Lower lobe of right lung (tissue), 2 donors: ENCODE measurements at regions not wholly inside any gene's neighbourhood (a gene's known extent, or its start where the extent isn't known, plus 50 kb on each side); places are given as distances from the start of the nearest gene placed in this dataset.
"Not testable (repeated sequence)": the region's sequence is repeated elsewhere in the genome, so short reads cannot be mapped to it uniquely, and the experiment has no call there.

Source experiments
- ATAC-seq, 2 donors: fragments of 200-7000 bp; cut with Tn5 transposase; one replicate each; pipeline ENCODE4 v1.9.1; 2020 to 2022; ENCODE audit warnings: mild to moderate bottlenecking in 2 of 2, moderate library complexity in 2 of 2
- DNase-seq: peaks from one replicate; pipeline ENCODE4 v3.0.0-alpha.2; 2020
- H3K27ac ChIP-seq: fragments of 200-600 bp; one replicate; pipeline ENCODE4 v1.8.0; 2022
- H3K27me3 ChIP-seq: fragments of 200-600 bp; one replicate; pipeline ENCODE4 v1.8.0; 2022; ENCODE audit warnings: low read depth
- H3K36me3 ChIP-seq: fragments of 200-600 bp; one replicate; pipeline ENCODE4 v1.8.0; 2022; ENCODE audit warnings: mild to moderate bottlenecking
- H3K4me1 ChIP-seq: fragments of 200-600 bp; one replicate; pipeline ENCODE4 v1.8.0; 2022
- H3K4me3 ChIP-seq: fragments of 200-600 bp; one replicate; pipeline ENCODE4 v1.8.0; 2022; ENCODE audit warnings: mild to moderate bottlenecking
- H3K9me3 ChIP-seq: fragments of 200-600 bp; one replicate; pipeline ENCODE4 v1.8.0; 2022
- intact Hi-C: fragments of 100-400 bp; cut with DNase I; formaldehyde crosslinking; loops from one replicate; pipeline ENCODE4 v1.11.0; 2022
- TF ChIP-seq, protein P1 (sequence below): fragments of 200-600 bp; IDR thresholded peaks from one replicate; pipeline ENCODE4 v1.8.0; 2022; ENCODE audit warnings: antibody characterized with exemption, mild to moderate bottlenecking
- donor health status: DM: no; HTN: yes; CAD: no; lungs with severe emphysema.

- TF ChIP-seq, protein P1, sequence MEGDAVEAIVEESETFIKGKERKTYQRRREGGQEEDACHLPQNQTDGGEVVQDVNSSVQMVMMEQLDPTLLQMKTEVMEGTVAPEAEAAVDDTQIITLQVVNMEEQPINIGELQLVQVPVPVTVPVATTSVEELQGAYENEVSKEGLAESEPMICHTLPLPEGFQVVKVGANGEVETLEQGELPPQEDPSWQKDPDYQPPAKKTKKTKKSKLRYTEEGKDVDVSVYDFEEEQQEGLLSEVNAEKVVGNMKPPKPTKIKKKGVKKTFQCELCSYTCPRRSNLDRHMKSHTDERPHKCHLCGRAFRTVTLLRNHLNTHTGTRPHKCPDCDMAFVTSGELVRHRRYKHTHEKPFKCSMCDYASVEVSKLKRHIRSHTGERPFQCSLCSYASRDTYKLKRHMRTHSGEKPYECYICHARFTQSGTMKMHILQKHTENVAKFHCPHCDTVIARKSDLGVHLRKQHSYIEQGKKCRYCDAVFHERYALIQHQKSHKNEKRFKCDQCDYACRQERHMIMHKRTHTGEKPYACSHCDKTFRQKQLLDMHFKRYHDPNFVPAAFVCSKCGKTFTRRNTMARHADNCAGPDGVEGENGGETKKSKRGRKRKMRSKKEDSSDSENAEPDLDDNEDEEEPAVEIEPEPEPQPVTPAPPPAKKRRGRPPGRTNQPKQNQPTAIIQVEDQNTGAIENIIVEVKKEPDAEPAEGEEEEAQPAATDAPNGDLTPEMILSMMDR: no peak
- H3K9me3 ChIP-seq: no peaks in the 10 kb centered on the region
- ATAC-seq (no peak), DNase-seq (no peak)
- H3K27me3 ChIP-seq: no peaks in the 10 kb centered on the region
- H3K27ac ChIP-seq: no peak overlapping the region
- H3K36me3 ChIP-seq: no peaks in the 10 kb centered on the region
- no peak overlapping the region for H3K4me3 ChIP-seq
- H3K4me1 ChIP-seq: no peaks in the 10 kb centered on the region
- intact Hi-C loops: no loop called here
Measured at GRCh38 chrX:73963682-73964081, 111.2 kb upstream of the XIST start.

DNA sequence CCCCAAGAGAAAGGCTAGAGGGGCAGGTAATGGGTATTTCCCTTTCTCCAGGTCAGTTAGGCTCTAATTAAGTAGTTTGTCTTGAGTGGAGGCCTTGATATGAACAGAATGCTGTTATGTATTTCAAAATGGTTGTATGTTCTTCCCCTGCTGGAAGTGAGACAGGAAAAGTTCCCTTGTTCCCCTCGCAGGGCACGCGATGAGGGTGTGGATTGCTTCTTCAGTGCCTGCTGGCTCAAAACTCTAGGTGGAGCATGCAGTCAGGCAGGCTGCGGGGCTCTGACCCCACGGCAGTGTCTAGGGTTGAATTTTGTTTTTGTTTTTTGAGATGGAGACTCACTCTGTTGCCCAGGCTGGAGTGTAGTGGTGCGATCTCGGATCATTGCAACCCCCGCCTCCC lies 110.4 kb upstream of the XIST start:
- H3K36me3 ChIP-seq: no peaks in the 10 kb centered on the region
- no peaks in the 10 kb centered on the region for H3K4me1 ChIP-seq
- no peak overlapping the region for H3K27ac ChIP-seq
- H3K27me3 ChIP-seq: no peaks in the 10 kb centered on the region
- no peak for DNase-seq
- no peak overlapping the region for H3K4me3 ChIP-seq
- H3K9me3 ChIP-seq: no peaks in the 10 kb centered on the region
- intact Hi-C loops: no loop called here
- TF ChIP-seq, protein P1: no peak
- no peak for ATAC-seq

DNA sequence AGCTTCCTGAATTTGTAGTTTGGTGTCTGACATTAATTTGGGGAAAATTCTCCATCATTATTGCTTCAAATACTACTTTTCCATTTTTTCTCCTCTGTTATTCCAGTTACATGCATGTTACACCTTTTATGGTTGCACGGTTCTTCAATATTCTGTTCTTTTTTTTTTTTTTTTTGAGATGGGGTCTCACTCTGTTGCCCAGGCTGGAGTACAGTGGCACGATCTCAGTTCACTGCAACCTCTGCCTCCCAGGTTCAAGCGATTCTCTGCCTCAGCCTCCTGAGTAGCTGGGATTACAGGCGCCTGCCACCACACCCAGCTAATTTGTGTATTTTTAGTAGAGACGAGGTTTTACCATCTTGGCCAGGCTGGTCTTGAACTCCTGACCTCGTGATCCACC lies 109.4 kb upstream of the XIST start:
- H3K27me3 ChIP-seq, DNase-seq, H3K27ac ChIP-seq, H3K36me3 ChIP-seq, H3K9me3 ChIP-seq, H3K4me3 ChIP-seq, ATAC-seq, intact Hi-C loops, H3K4me1 ChIP-seq: not testable (repeated sequence)

DNA sequence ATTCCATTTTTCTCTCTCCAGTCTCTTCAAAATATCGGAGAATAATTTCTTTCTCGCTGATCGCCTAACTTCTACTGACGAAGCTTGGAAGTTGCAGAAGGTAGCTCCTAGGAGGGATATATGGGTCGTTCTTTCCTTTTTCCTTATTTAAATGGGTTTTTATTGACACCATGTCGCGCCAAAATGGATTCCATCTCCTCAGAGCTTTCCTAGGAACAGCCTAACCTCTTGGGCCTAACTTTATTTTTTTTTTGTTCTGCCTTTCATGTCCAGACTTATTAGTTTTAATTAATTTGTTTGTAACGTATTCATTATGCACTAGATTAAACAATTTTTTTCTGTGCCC lies 92.0 kb upstream of the XIST start:
- no peaks in the 10 kb centered on the region for H3K4me1 ChIP-seq
- no peaks in the 10 kb centered on the region for H3K9me3 ChIP-seq
- intact Hi-C loops: no loop called here
- DNase-seq: no peak
- peak overlapping the region; percentile 90 for H3K27ac ChIP-seq
- H3K36me3 ChIP-seq: peaks cover 20% of the 10 kb centered on the region
- ATAC-seq: peak in 1 of 2 donors; percentile 54
- TF ChIP-seq, protein P1: no peak
- no peaks in the 10 kb centered on the region for H3K27me3 ChIP-seq
- peak overlapping the region; percentile 67 for H3K4me3 ChIP-seq

DNA sequence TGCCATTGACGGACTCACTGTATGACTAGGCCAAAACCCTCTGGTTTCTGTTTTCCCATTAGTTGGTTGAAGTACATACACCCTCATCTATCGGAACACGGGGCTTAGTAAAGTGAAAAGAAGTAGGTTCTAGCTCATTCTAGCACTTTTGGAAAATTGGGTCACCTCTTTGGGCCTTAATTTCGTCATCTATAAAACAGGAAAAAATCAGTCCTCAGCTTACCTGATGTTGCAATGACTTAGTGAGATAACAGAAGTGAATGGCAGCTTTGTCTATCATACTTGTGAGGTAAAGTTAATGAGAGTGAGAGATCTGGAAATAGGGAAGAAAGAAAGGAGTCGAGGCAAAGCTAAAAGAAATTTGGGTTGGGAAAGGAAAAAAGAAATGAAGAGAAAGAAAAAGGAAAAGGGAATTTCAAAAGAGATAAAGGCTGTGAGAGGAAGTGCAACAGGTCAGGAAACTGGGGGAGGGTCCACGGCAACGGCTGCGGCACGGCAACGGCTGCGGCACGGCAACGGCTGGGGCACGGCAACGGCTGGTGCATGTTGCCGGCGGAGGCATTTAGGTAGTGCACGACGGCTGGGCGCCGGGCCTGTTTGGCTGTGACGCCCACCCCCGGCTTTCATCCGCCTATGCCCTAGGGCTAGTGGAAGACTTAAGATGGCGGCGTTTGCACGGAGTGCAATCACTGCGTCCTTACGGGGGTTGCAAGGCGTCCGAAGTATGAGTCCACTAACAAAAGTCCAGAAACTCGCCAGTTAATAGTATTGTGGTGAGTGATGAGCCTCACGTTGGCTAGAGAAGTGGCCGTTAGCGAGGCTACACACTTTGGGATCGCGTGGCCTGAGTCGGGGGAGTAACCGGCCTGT lies 91.4 kb upstream of the XIST start:
- peak overlapping the region; percentile 90 for H3K27ac ChIP-seq

GRCh38 chrX:73940893-73941470 lies 88.5 kb upstream of the XIST start:
- Histone ChIP-seq H3K27me3 (no peaks in the 10 kb centered on the region), H3K36me3 (no peaks in the 10 kb centered on the region), H3K4me1 (no peaks in the 10 kb centered on the region), H3K9me3 (no peaks in the 10 kb centered on the region), H3K4me3 (no peak overlapping the region), H3K27ac (no peak overlapping the region)
- TF ChIP-seq, protein P1: no peak
- ATAC-seq (no peak), DNase-seq (no peak)
- intact Hi-C loops: no loop called here

More for the DNA sequence above, 91.4 kb upstream of the XIST start:
- TF ChIP-seq, protein P1: no peak
- H3K4me3 ChIP-seq: peak overlapping the region; percentile 67
- intact Hi-C loops: no loop called here
- ATAC-seq: peak; percentile 100
- no peaks in the 10 kb centered on the region for H3K9me3 ChIP-seq
- peaks cover 14% of the 10 kb centered on the region for H3K36me3 ChIP-seq
- DNase-seq: peak; percentile 90
- H3K4me1 ChIP-seq: no peaks in the 10 kb centered on the region
- no peaks in the 10 kb centered on the region for H3K27me3 ChIP-seq

DNA sequence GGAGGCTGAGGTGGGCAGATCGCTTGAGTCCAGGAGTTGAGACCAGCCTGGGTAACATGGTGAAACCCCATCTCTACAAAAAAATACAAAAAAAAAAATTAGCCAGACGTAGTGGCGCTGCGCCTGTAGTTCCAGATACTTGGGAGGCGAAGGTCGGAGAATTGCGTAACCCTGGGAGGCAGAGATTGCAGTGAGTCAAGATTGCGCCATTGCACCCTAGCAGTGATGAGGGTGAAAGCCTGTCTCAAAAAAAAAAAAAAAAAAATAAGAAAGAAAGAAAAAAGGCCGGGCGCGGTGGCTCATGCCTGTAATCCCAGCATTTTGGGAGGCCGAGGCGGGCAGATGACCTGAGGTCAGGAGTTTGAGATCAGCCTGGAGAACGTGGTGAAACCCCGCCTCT lies 85.3 kb upstream of the XIST start:
- H3K27ac ChIP-seq, ATAC-seq, H3K4me1 ChIP-seq, intact Hi-C loops, H3K9me3 ChIP-seq, H3K4me3 ChIP-seq, H3K36me3 ChIP-seq, H3K27me3 ChIP-seq: not testable (repeated sequence)
- peak; percentile 44 for DNase-seq
